Ovary (tissue), 3 donors: ENCODE measurements at regions not wholly inside any gene's neighbourhood (a gene's known extent, or its start where the extent isn't known, plus 50 kb on each side); places are given as distances from the start of the nearest gene placed in this dataset.

Source experiments
- POLR2A ChIP-seq: fragments of 450-650 bp; IDR thresholded peaks from one replicate; pipeline ENCODE4 v1.6.1; 2017; ENCODE audit warnings: antibody characterized with exemption, mild to moderate bottlenecking, moderate library complexity
- TF ChIP-seq, protein P1 (sequence below), 3 donors: fragments of 450-650 bp in 2 of 3; fragments of 200-600 bp in 1 of 3; IDR thresholded peaks; one replicate each; pipeline versions ENCODE4 v1.5.1 to v1.8.0; 2016 to 2022; ENCODE audit warnings: antibody characterized with exemption in 3 of 3, mild to moderate bottlenecking in 1 of 3
- donor health status: DM: no; HTN: no; CAD: no.

DNA sequence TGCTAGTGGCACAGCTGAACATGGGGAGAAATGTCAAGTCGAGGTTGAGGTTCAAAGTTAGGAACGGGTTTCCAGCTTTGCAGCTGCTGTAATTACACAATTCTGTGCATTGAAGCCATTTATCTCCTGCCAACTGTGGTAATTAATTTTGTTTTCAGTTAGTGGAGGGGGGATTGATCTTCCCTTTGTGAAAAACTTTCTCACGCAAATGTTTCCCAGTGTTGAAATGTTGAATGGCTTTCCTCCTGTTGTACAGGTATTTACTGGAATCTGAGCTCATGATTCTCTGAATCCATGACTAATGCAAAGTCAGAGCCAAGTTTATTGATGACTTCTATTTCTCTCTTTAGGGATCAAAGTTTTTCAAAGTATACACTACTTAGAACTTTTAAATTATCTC is 198.4 kb upstream of the SLC35B3 start:
- TF ChIP-seq, protein P1, sequence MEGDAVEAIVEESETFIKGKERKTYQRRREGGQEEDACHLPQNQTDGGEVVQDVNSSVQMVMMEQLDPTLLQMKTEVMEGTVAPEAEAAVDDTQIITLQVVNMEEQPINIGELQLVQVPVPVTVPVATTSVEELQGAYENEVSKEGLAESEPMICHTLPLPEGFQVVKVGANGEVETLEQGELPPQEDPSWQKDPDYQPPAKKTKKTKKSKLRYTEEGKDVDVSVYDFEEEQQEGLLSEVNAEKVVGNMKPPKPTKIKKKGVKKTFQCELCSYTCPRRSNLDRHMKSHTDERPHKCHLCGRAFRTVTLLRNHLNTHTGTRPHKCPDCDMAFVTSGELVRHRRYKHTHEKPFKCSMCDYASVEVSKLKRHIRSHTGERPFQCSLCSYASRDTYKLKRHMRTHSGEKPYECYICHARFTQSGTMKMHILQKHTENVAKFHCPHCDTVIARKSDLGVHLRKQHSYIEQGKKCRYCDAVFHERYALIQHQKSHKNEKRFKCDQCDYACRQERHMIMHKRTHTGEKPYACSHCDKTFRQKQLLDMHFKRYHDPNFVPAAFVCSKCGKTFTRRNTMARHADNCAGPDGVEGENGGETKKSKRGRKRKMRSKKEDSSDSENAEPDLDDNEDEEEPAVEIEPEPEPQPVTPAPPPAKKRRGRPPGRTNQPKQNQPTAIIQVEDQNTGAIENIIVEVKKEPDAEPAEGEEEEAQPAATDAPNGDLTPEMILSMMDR (IDR thresholded peaks at IDR 0.05): no peak
- no peak for TF ChIP-seq POLR2A
